IMR-90 (cell line): ENCODE measurements at regions not wholly inside any gene's neighbourhood (a gene's known extent, or its start where the extent isn't known, plus 50 kb on each side); places are given as distances from the start of the nearest gene placed in this dataset.

ENCODE experiments used
- ATAC-seq: fragments of 200-7000 bp; cut with Tn5 transposase; 2 replicates; pipeline ENCODE4 v1.9.1; 2020; ENCODE audit warnings: low read depth, mild to moderate bottlenecking, moderate library complexity
- BruUV-seq: library from RNA; stranded (reverse); fragments of 400-500 nt; replicated peaks from 2 replicates; lab custom pipeline; 2021; lab: Mats Ljungman, UMichigan
- CTCF ChIA-PET: fragments of 300-600 bp; formaldehyde crosslinking; extraction: SDS; loops from one replicate; lab custom pipeline; 2021; ENCODE audit warnings: antibody characterized with exemption; lab: Yijun Ruan, JAX
- POLR2A ChIA-PET: fragments of 300-600 bp; sonication (Branson Sonifier 250); formaldehyde crosslinking; loops from one replicate; lab custom pipeline; 2022; ENCODE audit warnings: antibody characterized with exemption; ENCODE audit not compliant: unreplicated experiment; lab: Charles Lee
- DNase-seq: peaks from one replicate; pipeline ENCODE4 v3.0.0; 2013
- H2AFZ ChIP-seq: replicated peaks from 2 replicates; pipeline ENCODE3; 2013; ENCODE audit warnings: low read length, mild to moderate bottlenecking; ENCODE audit not compliant: poor library complexity
- H2AK5ac ChIP-seq: 2 replicates; pipeline ENCODE4 v1.6.1; 2013; ENCODE audit warnings: low read depth, low read length, inconsistent platforms
- H2AK9ac ChIP-seq: replicated peaks from 2 replicates; pipeline ENCODE3; 2013; ENCODE audit warnings: mild to moderate bottlenecking, low read depth, low read length, moderate library complexity; ENCODE audit not compliant: poor library complexity
- H2BK120ac ChIP-seq: 2 replicates; pipeline ENCODE4 v1.6.1; 2013; ENCODE audit warnings: low read depth, low read length, inconsistent platforms
- H2BK15ac ChIP-seq: 3 replicates; pipeline ENCODE4 v1.6.1; 2013; ENCODE audit warnings: low read depth, low read length, inconsistent platforms
- H2BK20ac ChIP-seq: 2 replicates; pipeline ENCODE4 v1.6.1; 2013; ENCODE audit warnings: low read depth, mild to moderate bottlenecking, inconsistent platforms, low read length, moderate library complexity
- H2BK5ac ChIP-seq: 2 replicates; pipeline ENCODE4 v1.6.1; 2013; ENCODE audit warnings: mild to moderate bottlenecking, low read depth, low read length, inconsistent platforms; ENCODE audit not compliant: poor library complexity, severe bottlenecking
- H3K14ac ChIP-seq: replicated peaks from 2 replicates; pipeline ENCODE4 v1.6.1; 2013; ENCODE audit warnings: low read depth, low read length, inconsistent platforms
- H3K18ac ChIP-seq: 2 replicates; pipeline ENCODE4 v1.6.1; 2013; ENCODE audit warnings: low read depth, low read length, control low read depth
- H3K23ac ChIP-seq: 2 replicates; pipeline ENCODE4 v1.6.1; 2013; ENCODE audit warnings: low read depth, low read length, inconsistent platforms
- H3K27ac ChIP-seq: 2 replicates; pipeline ENCODE4 v1.5.1; 2013; ENCODE audit warnings: mild to moderate bottlenecking, control low read depth, low read length; ENCODE audit not compliant: insufficient read depth
- H3K27me3 ChIP-seq: 2 replicates; pipeline ENCODE4 v1.6.1; 2013; ENCODE audit warnings: low read length; ENCODE audit not compliant: control insufficient read depth, insufficient read depth
- H3K36me3 ChIP-seq: 2 replicates; pipeline ENCODE4 v1.6.1; 2013; ENCODE audit warnings: low read length, mixed read lengths; ENCODE audit not compliant: control insufficient read depth, insufficient read depth
- H3K4ac ChIP-seq: 2 replicates; pipeline ENCODE4 v1.6.1; 2013; ENCODE audit warnings: low read depth, low read length, inconsistent platforms
- H3K4me1 ChIP-seq: 2 replicates; pipeline ENCODE4 v1.6.1; 2013; ENCODE audit warnings: low read length, mixed read lengths; ENCODE audit not compliant: control insufficient read depth, insufficient read depth
- H3K4me2 ChIP-seq: 2 replicates; pipeline ENCODE4 v1.6.1; 2013; ENCODE audit warnings: low read depth, mild to moderate bottlenecking, control low read depth, low read length, moderate library complexity
- H3K4me3 ChIP-seq: 2 replicates; pipeline ENCODE4 v1.5.1; 2013; ENCODE audit warnings: low read depth, mild to moderate bottlenecking, control low read depth, low read length, moderate library complexity; ENCODE audit not compliant: insufficient read depth
- H3K56ac ChIP-seq: 2 replicates; pipeline ENCODE4 v1.6.1; 2013; ENCODE audit warnings: low read length, inconsistent platforms; ENCODE audit not compliant: insufficient read depth; ENCODE audit errors: extremely low read depth
- H3K79me1 ChIP-seq, 2 experiments: 2 replicates each; pipeline ENCODE4 v1.6.1; 2013; ENCODE audit warnings: low read length in 2 of 2, inconsistent platforms in 1 of 2, low read depth in 1 of 2
- H3K9ac ChIP-seq: 2 replicates; pipeline ENCODE4 v1.6.1; 2013; ENCODE audit warnings: low read depth, low read length, control low read depth
- H3K9me1 ChIP-seq: 2 replicates; pipeline ENCODE4 v1.6.1; 2013; ENCODE audit warnings: low read length, inconsistent platforms; ENCODE audit not compliant: insufficient read depth
- H3K9me3 ChIP-seq: 2 replicates; pipeline ENCODE4 v1.6.1; 2013; ENCODE audit warnings: low read length; ENCODE audit not compliant: control insufficient read depth, insufficient read depth
- H4K20me1 ChIP-seq: 2 replicates; pipeline ENCODE4 v1.6.1; 2013; ENCODE audit warnings: low read length, inconsistent platforms; ENCODE audit not compliant: insufficient read depth
- H4K5ac ChIP-seq: 2 replicates; pipeline ENCODE4 v1.6.1; 2013; ENCODE audit warnings: mild to moderate bottlenecking, low read depth, low read length, control low read depth
- H4K8ac ChIP-seq, 2 experiments: 2 replicates each; pipeline ENCODE4 v1.6.1; 2013; ENCODE audit warnings: low read depth in 2 of 2, low read length in 2 of 2, control low read depth in 1 of 2, inconsistent platforms in 1 of 2
- H4K91ac ChIP-seq: 2 replicates; pipeline ENCODE4 v1.6.1; 2013; ENCODE audit warnings: low read depth, low read length, inconsistent platforms; ENCODE audit not compliant: insufficient read depth
- FOS ChIP-seq: fragments of 150-350 bp; IDR thresholded peaks from 2 replicates; pipeline ENCODE4 v1.6.1; 2016; ENCODE audit warnings: low read depth, low read length
- MXI1 ChIP-seq: IDR thresholded peaks from 2 replicates; pipeline ENCODE4 v1.6.1; 2012; ENCODE audit warnings: low read depth, mild to moderate bottlenecking, low read length, moderate library complexity, borderline replicate concordance
- RAD21 ChIP-seq: IDR thresholded peaks from 2 replicates; pipeline ENCODE4 v1.6.1; 2012; ENCODE audit warnings: low read length, improper control_type of control experiment
- RFX5 ChIP-seq: IDR thresholded peaks from 2 replicates; pipeline ENCODE4 v1.8.0; 2012; ENCODE audit warnings: low read depth, mild to moderate bottlenecking, low read length, moderate library complexity
- SMC3 ChIP-seq: fragments of 150-350 bp; IDR thresholded peaks from 2 replicates; pipeline ENCODE4 v1.6.1; 2016; ENCODE audit warnings: low read depth, mild to moderate bottlenecking, antibody characterized with exemption, low read length, moderate library complexity
- WGBS, 2 experiments: methylation state at CpG; one replicate each; pipeline versions ENCODE4 v1.1.5 to v1.1.7; 2013; ENCODE audit warnings: missing lambda C conversion rate in 2 of 2; ENCODE audit not compliant: insufficient read length in 1 of 2; ENCODE audit errors: extremely low coverage in 2 of 2; 5-methylcytosine and 5-hydroxymethylcytosine counted together
- dilution Hi-C: fragments of 300-500 bp; cut with HindIII; formaldehyde crosslinking; loops from one replicate; pipeline ENCODE4 v1.14.3; 2018; ENCODE audit warnings: low sequenced_read_pairs; ENCODE audit not compliant: unreplicated experiment
- in situ Hi-C: fragments of 300-500 bp; cut with MboI; formaldehyde crosslinking; loops from 3 replicates; pipeline ENCODE4 v1.14.3; 2019; ENCODE audit warnings: low sequenced_read_pairs, inconsistent platforms, mixed read lengths
- intact Hi-C: fragments of 100-400 bp; cut with micrococcal nuclease; formaldehyde crosslinking; loops from 2 replicates; pipeline ENCODE4 v1.10.0; 2022
- TF ChIP-seq, protein P1 (sequence below): fragments of 150-350 bp; IDR thresholded peaks from 2 replicates; pipeline ENCODE4 v1.6.1; 2016; ENCODE audit warnings: low read depth, mild to moderate bottlenecking, low read length, moderate library complexity, borderline replicate concordance

DNA sequence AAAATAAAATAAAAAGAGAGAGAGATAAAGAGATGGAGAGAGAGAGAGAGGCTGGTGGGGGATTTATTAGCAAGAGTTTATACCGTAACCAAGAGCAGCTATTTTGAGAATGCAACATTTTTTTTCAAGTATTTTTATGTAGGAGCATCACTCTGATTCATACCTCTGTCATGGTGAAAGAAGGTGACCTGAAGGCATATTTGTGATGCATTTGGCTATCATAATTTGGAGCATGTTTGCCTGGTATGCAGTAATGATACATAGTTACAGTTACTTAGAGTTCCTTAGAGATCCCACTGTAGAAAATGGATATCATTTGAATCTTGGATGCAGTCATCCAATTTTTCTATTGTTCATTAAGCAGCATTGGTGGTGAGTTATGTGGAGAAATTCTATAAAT is 1472.4 kb downstream of the SI start:
- Histone ChIP-seq H3K4me1 (no peaks in the 10 kb centered on the region), H4K20me1 (no peaks in the 10 kb centered on the region), H2BK5ac (no peak overlapping the region), H3K4me3 (no peak overlapping the region), H4K91ac (no peak overlapping the region), H3K79me1 (no peaks in the 10 kb centered on the region), H3K9me1 (no peaks in the 10 kb centered on the region), H2AK5ac (no peak overlapping the region), H3K23ac (no peak overlapping the region), H3K18ac (no peak overlapping the region), H3K4ac (no peak overlapping the region), H2BK20ac (no peak overlapping the region), H3K9ac (no peak overlapping the region), H3K14ac (no peak overlapping the region), H3K27me3 (no peaks in the 10 kb centered on the region), H3K4me2 (no peak overlapping the region), H2AFZ (no peak overlapping the region), H3K56ac (no peak overlapping the region), H2BK120ac (no peak overlapping the region), H4K8ac (no peak overlapping the region), H2BK15ac (no peak overlapping the region), H3K9me3 (peaks cover 3% of the 10 kb centered on the region; the same call in 1 of the 2 replicates), H2AK9ac (no peak overlapping the region), H4K5ac (no peak overlapping the region), H3K36me3 (no peaks in the 10 kb centered on the region), H3K27ac (no peak overlapping the region)
- no peak for ATAC-seq
- dilution Hi-C loops: no loop called here
- intact Hi-C loops: no loop called here
- TF ChIP-seq FOS (no peak), SMC3 (no peak), MXI1 (no peak), RAD21 (no peak), RFX5 (no peak)
- TF ChIP-seq, protein P1, sequence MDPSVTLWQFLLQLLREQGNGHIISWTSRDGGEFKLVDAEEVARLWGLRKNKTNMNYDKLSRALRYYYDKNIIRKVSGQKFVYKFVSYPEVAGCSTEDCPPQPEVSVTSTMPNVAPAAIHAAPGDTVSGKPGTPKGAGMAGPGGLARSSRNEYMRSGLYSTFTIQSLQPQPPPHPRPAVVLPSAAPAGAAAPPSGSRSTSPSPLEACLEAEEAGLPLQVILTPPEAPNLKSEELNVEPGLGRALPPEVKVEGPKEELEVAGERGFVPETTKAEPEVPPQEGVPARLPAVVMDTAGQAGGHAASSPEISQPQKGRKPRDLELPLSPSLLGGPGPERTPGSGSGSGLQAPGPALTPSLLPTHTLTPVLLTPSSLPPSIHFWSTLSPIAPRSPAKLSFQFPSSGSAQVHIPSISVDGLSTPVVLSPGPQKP: no peak
- no TSS peak for BruUV-seq
- no CpG with 5 or more reads among the region's 1 CpG for WGBS, 2 experiments
- in situ Hi-C loops: no loop called here
- POLR2A ChIA-PET: no interaction called here
- CTCF ChIA-PET: no interaction called here
- DNase-seq: no peak
